DOHH2 (cell line): ENCODE measurements at regions not wholly inside any gene's neighbourhood (a gene's known extent, or its start where the extent isn't known, plus 50 kb on each side); places are given as distances from the start of the nearest gene placed in this dataset.

ENCODE experiments used
- H3F3A ChIP-seq: fragments of 200-600 bp; sonication (generic), shearing (Covaris generic); 2 replicates; pipeline ENCODE4 v1.6.0; 2016; ENCODE audit warnings: antibody characterized with exemption, mild to moderate bottlenecking; ENCODE audit not compliant: control insufficient read depth, insufficient read depth
- H3K27ac ChIP-seq: fragments of 200-600 bp; sonication (generic); 2 replicates; pipeline ENCODE4 v1.5.1; 2014; ENCODE audit warnings: low read depth, mild to moderate bottlenecking, low read length, moderate library complexity
- H3K27me3 ChIP-seq: fragments of 200-600 bp; sonication (generic); 2 replicates; pipeline ENCODE4 v1.6.1; 2014; ENCODE audit warnings: mild to moderate bottlenecking, low read length, mixed read lengths; ENCODE audit not compliant: control insufficient read depth
- H3K36me3 ChIP-seq: fragments of 200-600 bp; sonication (generic); 2 replicates; pipeline ENCODE4 v1.6.1; 2014; ENCODE audit warnings: mild to moderate bottlenecking, low read length, moderate library complexity, mixed read lengths; ENCODE audit not compliant: control insufficient read depth
- H3K4me1 ChIP-seq: fragments of 200-600 bp; sonication (generic); 2 replicates; pipeline ENCODE4 v1.6.1; 2014; ENCODE audit warnings: mild to moderate bottlenecking, low read length, mixed read lengths; ENCODE audit not compliant: control insufficient read depth
- H3K4me2 ChIP-seq: fragments of 200-600 bp; sonication (generic); 2 replicates; pipeline ENCODE4 v1.6.0; 2014; ENCODE audit warnings: mild to moderate bottlenecking, low read length, moderate library complexity
- H3K4me3 ChIP-seq: fragments of 200-600 bp; sonication (generic); 2 replicates; pipeline ENCODE4 v1.5.1; 2014; ENCODE audit warnings: mild to moderate bottlenecking, low read length, mixed read lengths
- H3K79me2 ChIP-seq: fragments of 200-600 bp; sonication (generic); 2 replicates; pipeline ENCODE4 v1.6.1; 2014; ENCODE audit warnings: mild to moderate bottlenecking, low read length, mixed read lengths; ENCODE audit not compliant: control insufficient read depth
- H3K9me2 ChIP-seq: fragments of 200-600 bp; sonication (generic); replicated peaks from 2 replicates; pipeline ENCODE4 v1.6.1; 2014; ENCODE audit warnings: mild to moderate bottlenecking, low read length, mixed read lengths; ENCODE audit not compliant: control insufficient read depth
- H3K9me3 ChIP-seq: fragments of 200-600 bp; sonication (generic); 2 replicates; pipeline ENCODE4 v1.6.1; 2014; ENCODE audit warnings: antibody characterized with exemption, low read length, mixed read lengths; ENCODE audit not compliant: control insufficient read depth, insufficient read depth
- H4K20me1 ChIP-seq: fragments of 200-600 bp; sonication (generic); 2 replicates; pipeline ENCODE4 v1.6.0; 2014; ENCODE audit warnings: low read depth, mild to moderate bottlenecking, antibody characterized with exemption, low read length, moderate library complexity; ENCODE audit not compliant: control insufficient read depth, insufficient read depth
- EZH2phosphoT487 ChIP-seq: fragments of 200-600 bp; sonication (generic); IDR thresholded peaks from 2 replicates; pipeline ENCODE4 v1.6.1; 2017; ENCODE audit warnings: borderline replicate concordance, mild to moderate bottlenecking, antibody characterized with exemption, low read length, moderate library complexity, mixed read lengths
- TF ChIP-seq, protein P1 (sequence below): fragments of 200-600 bp; sonication (generic); IDR thresholded peaks from one replicate; pipeline ENCODE4 v1.5.1; 2014; ENCODE audit warnings: antibody characterized with exemption, mild to moderate bottlenecking, low read depth, low read length; ENCODE audit not compliant: poor library complexity, severe bottlenecking

DNA sequence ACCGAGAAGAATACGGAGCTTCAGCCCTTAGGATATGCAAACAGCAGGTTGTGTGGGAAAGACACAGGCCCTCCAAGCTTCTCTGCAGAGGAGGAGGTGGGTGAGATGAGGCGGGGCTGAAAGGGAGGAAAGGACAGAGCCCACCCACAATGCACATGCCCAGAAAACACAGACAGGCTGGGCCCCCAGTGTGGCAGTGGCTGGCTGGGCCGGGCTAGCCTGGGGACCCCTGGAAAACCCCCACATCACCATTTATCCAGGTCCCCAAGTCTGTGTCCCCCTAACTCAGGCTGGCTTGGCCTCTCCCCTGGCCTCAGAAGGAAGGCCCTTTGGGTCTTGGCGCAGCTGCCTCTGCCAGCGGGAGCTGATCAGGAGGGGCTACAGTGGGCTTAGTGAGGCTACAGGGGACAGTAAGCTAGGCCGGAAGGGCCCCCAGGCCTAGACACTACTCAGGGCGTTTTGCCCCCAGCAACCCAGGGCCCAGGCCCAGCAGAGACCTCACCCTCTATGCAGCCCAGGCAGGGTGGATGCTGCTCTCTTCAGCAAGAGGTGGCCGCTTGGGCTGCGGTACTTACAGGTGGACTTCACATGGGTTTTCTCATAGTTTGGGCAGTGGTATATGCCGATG lies 119.5 kb downstream of the TUBA3C start:
- no peak overlapping the region for H3K4me3 ChIP-seq
- H4K20me1 ChIP-seq: no peaks in the 10 kb centered on the region
- peaks cover 51% of the 10 kb centered on the region; the same call in 1 of the 2 replicates for H3K9me3 ChIP-seq
- H3F3A ChIP-seq: no peaks in the 10 kb centered on the region
- H3K9me2 ChIP-seq: no peaks in the 10 kb centered on the region
- H3K27ac ChIP-seq: no peak overlapping the region
- H3K4me2 ChIP-seq: no peak overlapping the region
- no peaks in the 10 kb centered on the region for H3K4me1 ChIP-seq
- no peaks in the 10 kb centered on the region for H3K79me2 ChIP-seq
- no peaks in the 10 kb centered on the region for H3K36me3 ChIP-seq
- H3K27me3 ChIP-seq: no peaks in the 10 kb centered on the region
- TF ChIP-seq EZH2phosphoT487: no peak
- TF ChIP-seq, protein P1, sequence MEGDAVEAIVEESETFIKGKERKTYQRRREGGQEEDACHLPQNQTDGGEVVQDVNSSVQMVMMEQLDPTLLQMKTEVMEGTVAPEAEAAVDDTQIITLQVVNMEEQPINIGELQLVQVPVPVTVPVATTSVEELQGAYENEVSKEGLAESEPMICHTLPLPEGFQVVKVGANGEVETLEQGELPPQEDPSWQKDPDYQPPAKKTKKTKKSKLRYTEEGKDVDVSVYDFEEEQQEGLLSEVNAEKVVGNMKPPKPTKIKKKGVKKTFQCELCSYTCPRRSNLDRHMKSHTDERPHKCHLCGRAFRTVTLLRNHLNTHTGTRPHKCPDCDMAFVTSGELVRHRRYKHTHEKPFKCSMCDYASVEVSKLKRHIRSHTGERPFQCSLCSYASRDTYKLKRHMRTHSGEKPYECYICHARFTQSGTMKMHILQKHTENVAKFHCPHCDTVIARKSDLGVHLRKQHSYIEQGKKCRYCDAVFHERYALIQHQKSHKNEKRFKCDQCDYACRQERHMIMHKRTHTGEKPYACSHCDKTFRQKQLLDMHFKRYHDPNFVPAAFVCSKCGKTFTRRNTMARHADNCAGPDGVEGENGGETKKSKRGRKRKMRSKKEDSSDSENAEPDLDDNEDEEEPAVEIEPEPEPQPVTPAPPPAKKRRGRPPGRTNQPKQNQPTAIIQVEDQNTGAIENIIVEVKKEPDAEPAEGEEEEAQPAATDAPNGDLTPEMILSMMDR: no peak

DNA sequence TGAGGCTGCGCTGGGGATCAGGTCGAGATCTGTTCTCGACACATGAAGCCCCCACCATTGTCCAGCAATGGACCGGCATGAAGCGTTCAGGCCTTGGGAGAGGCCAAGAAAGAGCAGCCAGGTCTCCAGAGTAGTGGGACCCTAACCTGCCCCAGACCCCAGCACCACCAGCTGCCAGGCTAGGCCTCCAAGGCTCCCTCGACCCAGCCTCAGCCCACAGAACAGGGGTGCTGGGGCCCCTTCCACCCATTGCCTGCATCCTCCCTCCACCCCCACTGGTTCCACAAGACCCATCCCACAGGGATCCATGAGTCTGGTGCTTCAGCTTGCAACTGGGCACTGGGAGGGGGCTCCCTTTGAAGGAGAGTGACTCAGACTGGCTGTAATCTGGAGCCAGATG lies 120.3 kb downstream of the TUBA3C start:
- no peaks in the 10 kb centered on the region for H3K79me2 ChIP-seq
- TF ChIP-seq EZH2phosphoT487: no peak
- TF ChIP-seq, protein P1: no peak
- H4K20me1 ChIP-seq: no peaks in the 10 kb centered on the region
- H3K4me1 ChIP-seq: no peaks in the 10 kb centered on the region
- H3K9me2 ChIP-seq: no peaks in the 10 kb centered on the region
- H3K4me3 ChIP-seq: no peak overlapping the region
- H3K27me3 ChIP-seq: no peaks in the 10 kb centered on the region
- H3K27ac ChIP-seq: no peak overlapping the region
- H3K9me3 ChIP-seq: peaks cover 59% of the 10 kb centered on the region; the same call in 1 of the 2 replicates
- H3F3A ChIP-seq: no peaks in the 10 kb centered on the region
- H3K36me3 ChIP-seq: no peaks in the 10 kb centered on the region
- H3K4me2 ChIP-seq: no peak overlapping the region

DNA sequence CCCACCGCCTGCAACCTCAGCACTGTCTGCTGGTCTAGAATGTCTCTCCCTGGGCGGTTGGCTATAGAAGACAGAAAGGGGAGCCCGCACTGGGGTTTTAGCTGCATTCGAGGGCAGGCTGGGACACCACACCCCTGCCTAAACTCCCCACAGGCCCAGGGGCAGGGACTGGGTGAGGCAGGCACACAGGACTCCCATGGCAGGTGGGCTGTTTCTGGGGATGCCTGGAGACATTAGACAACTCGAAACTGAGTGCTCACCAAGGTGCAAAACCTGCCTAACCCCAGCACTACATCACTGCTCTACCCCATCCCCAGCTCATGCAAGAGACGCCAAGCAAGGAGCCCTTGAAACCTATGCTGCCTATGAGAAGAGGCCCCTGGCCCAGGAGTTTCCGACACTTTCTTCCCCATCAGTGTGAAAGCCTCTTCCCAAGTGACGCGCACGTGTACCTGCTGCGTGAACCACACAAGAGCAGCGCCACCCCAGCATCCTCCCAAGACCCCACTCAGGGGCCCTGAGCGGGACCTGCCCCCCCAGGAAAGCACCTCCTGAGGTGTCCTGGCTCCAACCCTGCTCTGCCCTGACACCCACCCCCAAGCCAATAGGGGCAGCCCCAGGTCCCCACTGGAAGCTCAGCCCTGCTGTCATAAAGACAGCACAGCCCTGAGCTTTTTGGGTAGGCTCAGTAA lies 121.2 kb downstream of the TUBA3C start:
- H3K4me2 ChIP-seq: no peak overlapping the region
- H3K9me3 ChIP-seq: peaks cover 67% of the 10 kb centered on the region

More for the DNA sequence above, 121.2 kb downstream of the TUBA3C start:
- H3K27ac ChIP-seq: no peak overlapping the region
- H3K27me3 ChIP-seq: no peaks in the 10 kb centered on the region
- H3K4me3 ChIP-seq: no peak overlapping the region
- no peaks in the 10 kb centered on the region for H3K79me2 ChIP-seq
- TF ChIP-seq, protein P1: no peak
- no peak for TF ChIP-seq EZH2phosphoT487
- H3F3A ChIP-seq: no peaks in the 10 kb centered on the region
- no peaks in the 10 kb centered on the region for H3K9me2 ChIP-seq
- no peaks in the 10 kb centered on the region for H3K36me3 ChIP-seq
- no peaks in the 10 kb centered on the region for H3K4me1 ChIP-seq
- no peaks in the 10 kb centered on the region for H4K20me1 ChIP-seq
